GM12892 (cell line): ENCODE measurements at regions not wholly inside any gene's neighbourhood (a gene's known extent, or its start where the extent isn't known, plus 50 kb on each side); places are given as distances from the start of the nearest gene placed in this dataset.

Source experiments
- POLR2A ChIP-seq: IDR thresholded peaks from 2 replicates; pipeline ENCODE4 v1.6.1; 2011; ENCODE audit warnings: low read depth, low read length, control low read depth
- POLR2AphosphoS5 ChIP-seq: IDR thresholded peaks from 2 replicates; pipeline ENCODE4 v1.6.1; 2011; ENCODE audit warnings: low read depth, low read length, control low read depth
- TAF1 ChIP-seq: IDR thresholded peaks from 2 replicates; pipeline ENCODE4 v1.6.1; 2011; ENCODE audit warnings: low read depth, mild to moderate bottlenecking, control low read depth, low read length, borderline replicate concordance

DNA sequence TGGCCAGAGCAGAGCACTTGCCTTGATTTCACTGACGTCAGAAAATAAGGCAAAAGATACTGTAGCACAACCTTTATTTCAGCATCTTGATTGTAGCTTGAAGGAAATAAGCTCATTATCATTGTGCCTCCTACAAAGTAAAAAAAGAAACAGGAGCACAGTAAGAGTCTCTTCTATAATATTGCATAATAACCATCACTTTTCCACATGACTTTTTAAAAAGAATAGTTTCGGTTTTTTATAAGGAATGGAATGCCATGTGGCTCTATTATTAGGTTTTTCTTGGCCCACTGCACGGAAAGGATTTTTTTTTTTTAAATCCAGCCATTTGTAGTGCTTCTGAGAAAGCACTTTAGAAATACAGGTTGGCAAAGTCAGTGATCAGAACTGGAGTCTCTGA, 655.3 kb downstream of the LRRC70 start:
- TF ChIP-seq POLR2A (no peak), POLR2AphosphoS5 (no peak), TAF1 (no peak)
